Effector memory CD8-positive, alpha-beta T cell (primary cell): ENCODE measurements at regions not wholly inside any gene's neighbourhood (a gene's known extent, or its start where the extent isn't known, plus 50 kb on each side); places are given as distances from the start of the nearest gene placed in this dataset.

Source experiments
- ATAC-seq: fragments of 150-1000 bp; cut with Tn5 transposase; replicated peaks from 2 replicates; pipeline ENCODE4 v1.10.0; 2021; ENCODE audit warnings: mild to moderate bottlenecking, moderate library complexity
- DNase-seq, 3 experiments: peaks; one replicate each; pipeline ENCODE4 v3.0.0; 2021
- H3K27ac Mint-ChIP-seq, 2 donors: one replicate each; pipeline ENCODE4 v1.8.0; 2022; ENCODE audit warnings: mild to moderate bottlenecking in 2 of 2, mixed read lengths in 2 of 2, moderate library complexity in 2 of 2
- H3K27me3 Mint-ChIP-seq, 2 donors: one replicate each; pipeline ENCODE4 v1.8.0; 2022; ENCODE audit warnings: mixed read lengths in 2 of 2
- H3K36me3 Mint-ChIP-seq: one replicate; pipeline ENCODE4 v1.8.0; 2022; ENCODE audit warnings: mild to moderate bottlenecking, moderate library complexity, mixed read lengths; ENCODE audit not compliant: insufficient read depth
- H3K4me1 Mint-ChIP-seq, 2 donors: one replicate each; pipeline ENCODE4 v1.8.0; 2022; ENCODE audit warnings: low read depth in 2 of 2, mixed read lengths in 2 of 2
- H3K4me3 Mint-ChIP-seq, 2 donors: one replicate each; pipeline ENCODE4 v1.8.0; 2022; ENCODE audit warnings: mild to moderate bottlenecking in 2 of 2, mixed read lengths in 2 of 2, moderate library complexity in 2 of 2
- H3K9me3 Mint-ChIP-seq, 2 donors: one replicate each; pipeline ENCODE4 v1.8.0; 2022; ENCODE audit warnings: mixed read lengths in 2 of 2

DNA sequence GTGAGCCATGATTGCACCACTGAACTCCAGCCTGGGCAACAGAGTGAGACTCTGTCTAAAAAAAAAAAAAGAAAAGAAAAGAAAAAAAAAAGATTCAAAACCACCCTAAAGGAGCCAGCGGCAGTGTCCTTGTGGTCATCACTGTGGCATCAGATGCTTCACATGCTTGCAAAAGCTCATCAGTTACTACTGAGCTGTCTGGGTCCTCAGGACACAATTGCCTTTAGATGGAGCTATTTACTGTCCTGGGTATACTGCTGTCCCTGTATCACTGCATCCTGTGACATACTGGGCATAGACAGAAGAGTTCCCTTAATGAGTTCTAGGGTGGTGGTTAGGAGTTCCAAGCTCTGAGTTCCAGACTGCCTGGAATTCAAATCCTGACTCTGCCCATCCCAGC is 85.8 kb downstream of the LINGO1 start:
- no peak overlapping the region for H3K4me3 Mint-ChIP-seq
- H3K27me3 Mint-ChIP-seq = peaks cover 0 to 18% of the 10 kb centered on the region in 2 donors
- H3K9me3 Mint-ChIP-seq = no peaks in the 10 kb centered on the region
- ATAC-seq (no peak), DNase-seq (no peak)
- H3K27ac Mint-ChIP-seq = no peak overlapping the region
- no peaks in the 10 kb centered on the region for H3K36me3 Mint-ChIP-seq
- H3K4me1 Mint-ChIP-seq = peaks cover 12 to 14% of the 10 kb centered on the region in 2 donors

DNA sequence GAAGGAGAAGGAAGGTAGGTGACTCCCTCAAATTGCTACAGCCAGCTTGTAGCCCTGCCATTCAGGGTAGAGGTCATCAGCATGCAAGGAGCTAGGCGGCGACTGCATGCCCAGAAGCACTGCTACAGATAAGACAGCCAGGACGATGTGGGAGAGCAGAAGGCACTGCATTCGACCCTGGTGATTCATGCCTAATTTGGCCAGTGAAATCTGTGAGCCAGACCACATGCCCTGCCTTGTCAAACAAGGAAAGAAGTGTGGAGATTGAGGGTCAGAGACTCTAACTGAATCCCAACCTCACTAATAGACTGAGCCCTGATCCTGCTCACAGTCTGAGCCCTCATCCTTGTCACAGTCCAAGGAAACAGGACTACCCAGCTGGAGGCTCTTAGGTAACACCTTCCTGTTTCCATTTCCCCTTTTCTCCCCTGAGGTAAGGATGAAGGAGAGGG is 86.6 kb downstream of the LINGO1 start:
- Mint-ChIP-seq H3K27me3 (peaks cover 0 to 18% of the 10 kb centered on the region in 2 donors), H3K9me3 (no peaks in the 10 kb centered on the region), H3K36me3 (no peaks in the 10 kb centered on the region), H3K4me3 (no peak overlapping the region), H3K27ac (no peak overlapping the region), H3K4me1 (peaks cover 12 to 14% of the 10 kb centered on the region in 2 donors)
- DNase-seq = no peak
- ATAC-seq = no peak

DNA sequence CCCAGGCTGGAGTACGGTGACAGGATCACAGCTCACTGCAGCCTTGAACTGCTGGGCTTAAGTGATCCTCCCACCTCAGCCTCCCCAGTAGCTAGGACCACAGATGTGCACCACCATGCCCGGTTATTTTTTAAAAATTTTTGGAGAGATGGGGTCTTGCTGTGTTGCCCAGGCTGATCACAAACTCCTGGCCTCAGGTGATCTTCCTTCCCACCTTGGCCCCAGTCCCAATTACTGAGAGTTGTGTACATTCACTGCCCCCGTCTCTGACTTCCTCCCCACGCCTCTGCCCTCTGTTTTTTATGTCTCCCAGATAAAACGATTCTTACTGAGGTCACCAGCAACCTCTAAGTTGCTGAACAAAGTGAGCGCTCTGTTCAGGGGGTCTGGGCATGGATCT is 87.7 kb downstream of the LINGO1 start:
- H3K4me1 Mint-ChIP-seq = peaks cover 12 to 14% of the 10 kb centered on the region in 2 donors
- no peaks in the 10 kb centered on the region for H3K36me3 Mint-ChIP-seq
- H3K9me3 Mint-ChIP-seq = no peaks in the 10 kb centered on the region
- no peak for DNase-seq
- no peak overlapping the region for H3K4me3 Mint-ChIP-seq
- ATAC-seq = no peak
- H3K27ac Mint-ChIP-seq = peak overlapping the region in 1 of 2 donors; percentile 83
- peaks cover 0 to 18% of the 10 kb centered on the region in 2 donors for H3K27me3 Mint-ChIP-seq

DNA sequence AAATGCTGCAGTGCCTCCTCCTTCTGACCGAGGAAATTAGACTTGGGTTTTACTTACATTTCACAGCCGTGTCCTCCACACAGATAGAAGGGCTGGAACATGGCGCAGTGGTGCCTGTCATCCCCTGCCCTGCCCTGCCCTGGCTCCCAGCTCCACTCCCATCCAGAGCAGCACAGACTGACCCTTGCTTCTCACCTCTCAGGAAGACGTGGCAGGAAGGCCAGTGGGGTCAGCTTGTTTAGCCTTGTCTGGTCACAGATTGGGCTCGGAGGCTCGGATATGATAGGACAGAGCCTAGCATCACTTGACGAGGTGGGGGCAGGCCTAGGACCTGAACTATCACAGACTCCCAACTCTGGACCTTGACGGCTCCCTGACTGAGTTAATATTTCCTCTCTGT is 88.5 kb downstream of the LINGO1 start:
- peak overlapping the region; percentile 77 to 81 for H3K4me3 Mint-ChIP-seq
- ATAC-seq (no peak), DNase-seq (no peak)
- H3K36me3 Mint-ChIP-seq = no peaks in the 10 kb centered on the region
- H3K9me3 Mint-ChIP-seq = no peaks in the 10 kb centered on the region
- H3K4me1 Mint-ChIP-seq = peaks cover 12 to 14% of the 10 kb centered on the region in 2 donors
- H3K27ac Mint-ChIP-seq = peak overlapping the region in 1 of 2 donors; percentile 83
- H3K27me3 Mint-ChIP-seq = peaks cover 0 to 19% of the 10 kb centered on the region in 2 donors

DNA sequence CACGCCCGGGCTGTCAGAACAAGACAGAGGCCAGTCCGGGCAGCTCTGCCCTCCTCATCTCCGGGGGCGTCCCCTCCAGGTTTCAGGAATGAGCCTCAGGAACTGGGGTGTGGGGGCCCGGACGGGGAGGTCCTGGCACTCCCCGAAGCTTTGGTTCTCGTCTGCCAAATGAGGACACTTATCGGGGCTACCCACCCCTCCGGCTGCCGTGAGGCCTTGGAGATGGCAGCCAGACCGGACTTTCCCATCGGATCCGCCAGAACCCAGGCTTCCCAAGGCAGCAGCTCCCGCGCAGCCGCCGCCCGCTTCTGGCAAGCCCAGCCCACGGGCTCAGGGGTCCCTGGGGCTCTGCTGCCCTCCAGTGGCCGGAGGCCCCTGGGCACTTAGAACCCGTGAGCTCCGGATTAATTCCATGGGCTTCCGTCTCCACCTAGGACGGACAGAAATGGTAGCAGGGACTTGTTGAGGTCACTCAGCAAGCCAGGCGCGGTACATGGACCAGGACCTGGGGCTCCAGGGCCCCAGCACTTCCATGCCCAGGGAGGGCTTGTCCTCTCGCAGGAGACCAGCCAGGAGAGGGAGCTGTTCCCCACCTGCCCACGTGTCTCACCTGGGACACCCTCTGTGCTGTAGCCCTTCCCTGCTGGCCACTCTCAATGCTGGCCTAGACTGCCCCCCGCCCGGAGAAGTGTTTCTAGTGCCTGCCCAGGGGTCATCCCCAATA is 89.4 kb downstream of the LINGO1 start:
- ATAC-seq = peak; percentile 97
- H3K9me3 Mint-ChIP-seq = no peaks in the 10 kb centered on the region

DNA sequence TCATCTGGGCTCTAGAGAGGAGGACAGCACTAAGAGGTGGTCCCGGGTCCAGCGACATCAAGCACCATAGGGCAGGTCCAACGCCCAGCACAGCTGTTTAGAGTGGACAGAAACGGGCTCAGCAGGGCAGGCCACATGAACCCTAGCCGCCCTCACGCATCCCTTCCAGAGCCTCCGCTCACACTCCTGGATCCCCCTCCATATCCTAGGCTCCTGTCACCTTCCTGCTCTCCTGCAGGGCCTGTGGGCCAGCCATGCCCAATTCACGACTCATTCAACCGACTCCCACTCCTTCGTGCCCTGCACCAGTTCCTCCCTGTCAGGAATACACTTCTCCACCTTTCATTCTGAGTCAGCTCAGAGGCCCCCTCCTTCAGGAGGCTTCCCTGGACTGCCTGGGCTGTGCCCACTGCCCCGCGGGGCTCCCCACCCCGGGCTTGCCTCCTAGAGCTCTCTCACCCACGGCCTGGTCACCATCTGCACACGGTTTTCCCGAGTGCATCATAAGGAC is 90.2 kb downstream of the LINGO1 start:
- Mint-ChIP-seq H3K4me3 (peak overlapping the region; percentile 77 to 81), H3K4me1 (peaks cover 9 to 12% of the 10 kb centered on the region in 2 donors), H3K36me3 (no peaks in the 10 kb centered on the region), H3K27ac (peak overlapping the region; percentile 70 to 83), H3K9me3 (no peaks in the 10 kb centered on the region), H3K27me3 (peaks cover 3 to 26% of the 10 kb centered on the region in 2 donors)
- DNase-seq (no peak), ATAC-seq (no peak)

More for the DNA sequence above, 89.4 kb downstream of the LINGO1 start:
- Mint-ChIP-seq H3K27me3 (peaks cover 0 to 23% of the 10 kb centered on the region in 2 donors), H3K4me1 (peaks cover 10 to 12% of the 10 kb centered on the region in 2 donors), H3K4me3 (peak overlapping the region; percentile 77 to 81), H3K36me3 (no peaks in the 10 kb centered on the region), H3K27ac (peak overlapping the region; percentile 70 to 83)
- DNase-seq = peak; percentile 58 to 73 (median 70)

DNA sequence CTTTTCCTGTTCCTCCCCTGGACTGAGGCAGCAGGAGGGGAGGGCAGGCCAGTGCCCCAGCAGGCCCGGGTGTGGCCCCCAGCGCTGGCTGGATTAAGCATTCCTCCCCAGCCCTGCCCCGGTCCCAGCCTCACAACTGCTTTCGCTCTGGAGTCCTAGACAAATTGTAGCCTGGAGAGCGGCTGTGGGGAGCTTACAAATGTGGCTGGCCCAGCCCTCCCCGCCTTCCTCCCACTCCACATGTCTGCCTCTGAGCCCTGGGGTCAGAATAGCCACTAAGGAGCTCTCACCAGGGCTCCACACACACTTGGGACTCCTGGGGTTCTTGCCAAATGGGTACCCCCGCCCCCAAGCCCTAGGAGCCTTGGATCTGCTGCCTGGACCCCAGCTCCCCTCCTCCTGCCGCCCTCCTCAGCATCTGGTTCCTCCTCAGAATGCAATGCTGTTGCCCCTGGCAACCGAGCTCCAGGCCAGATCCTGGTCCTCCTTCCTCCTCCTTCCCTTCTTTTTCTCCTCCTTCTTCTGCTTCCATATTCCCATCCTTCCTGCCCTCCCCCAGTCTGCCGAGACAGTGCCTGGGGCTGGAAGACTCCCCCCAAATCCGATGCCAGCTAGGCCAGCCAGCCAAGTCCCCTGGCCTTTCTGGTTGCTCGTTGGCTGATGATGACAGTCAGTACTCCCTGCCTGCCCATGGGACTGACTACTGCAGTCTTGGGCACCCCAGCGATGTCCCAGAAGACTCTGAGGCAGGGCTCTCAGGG is 91.1 kb downstream of the LINGO1 start:
- Mint-ChIP-seq H3K4me3 (peak overlapping the region in 1 of 2 donors; percentile 81), H3K4me1 (peaks cover 9 to 12% of the 10 kb centered on the region in 2 donors), H3K27me3 (peaks cover 10 to 35% of the 10 kb centered on the region in 2 donors), H3K9me3 (no peaks in the 10 kb centered on the region), H3K36me3 (no peaks in the 10 kb centered on the region), H3K27ac (no peak overlapping the region)
- DNase-seq (no peak), ATAC-seq (no peak)

DNA sequence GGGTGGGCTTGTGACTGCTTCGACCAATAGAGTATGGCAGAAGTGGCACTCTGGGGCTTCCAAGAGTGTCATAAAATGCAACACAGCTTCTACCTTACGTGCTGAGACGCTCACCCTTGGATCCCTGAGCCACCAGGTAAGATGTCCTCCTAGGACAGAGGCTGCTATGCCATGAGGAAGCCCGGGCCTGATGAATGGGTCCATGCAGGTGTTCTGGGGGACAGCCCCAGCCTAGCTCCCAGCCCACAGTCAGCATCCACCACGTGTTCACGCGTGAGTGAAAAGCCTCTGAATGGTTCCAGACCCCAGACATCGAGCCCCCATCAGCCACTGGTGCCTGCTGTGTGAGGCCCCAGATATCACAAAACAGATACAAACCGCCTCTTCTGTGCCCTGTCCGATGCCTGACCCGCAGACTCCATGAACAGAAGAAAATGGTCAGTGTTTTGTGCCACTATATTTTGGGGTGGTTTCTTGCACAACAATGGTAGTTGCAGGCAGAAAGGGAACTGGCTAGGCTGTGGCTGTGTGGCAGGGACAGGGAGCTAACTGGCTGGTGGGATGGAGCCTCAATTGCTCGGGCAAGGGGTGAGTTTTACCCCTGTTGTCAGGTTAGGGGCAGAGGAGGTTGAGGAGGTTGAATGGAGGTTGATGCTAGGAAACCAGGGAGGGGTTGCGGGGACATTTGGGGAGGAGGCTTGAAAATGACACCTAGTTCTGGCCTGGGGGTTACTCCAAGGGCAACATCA is 92.2 kb downstream of the LINGO1 start:
- H3K27me3 Mint-ChIP-seq = peaks cover 20 to 41% of the 10 kb centered on the region in 2 donors
- no peaks in the 10 kb centered on the region for H3K36me3 Mint-ChIP-seq
- no peak for ATAC-seq
- H3K4me3 Mint-ChIP-seq = no peak overlapping the region
- H3K4me1 Mint-ChIP-seq = peaks cover 9 to 12% of the 10 kb centered on the region in 2 donors
- DNase-seq = no peak
- H3K9me3 Mint-ChIP-seq = no peaks in the 10 kb centered on the region
- H3K27ac Mint-ChIP-seq = no peak overlapping the region

DNA sequence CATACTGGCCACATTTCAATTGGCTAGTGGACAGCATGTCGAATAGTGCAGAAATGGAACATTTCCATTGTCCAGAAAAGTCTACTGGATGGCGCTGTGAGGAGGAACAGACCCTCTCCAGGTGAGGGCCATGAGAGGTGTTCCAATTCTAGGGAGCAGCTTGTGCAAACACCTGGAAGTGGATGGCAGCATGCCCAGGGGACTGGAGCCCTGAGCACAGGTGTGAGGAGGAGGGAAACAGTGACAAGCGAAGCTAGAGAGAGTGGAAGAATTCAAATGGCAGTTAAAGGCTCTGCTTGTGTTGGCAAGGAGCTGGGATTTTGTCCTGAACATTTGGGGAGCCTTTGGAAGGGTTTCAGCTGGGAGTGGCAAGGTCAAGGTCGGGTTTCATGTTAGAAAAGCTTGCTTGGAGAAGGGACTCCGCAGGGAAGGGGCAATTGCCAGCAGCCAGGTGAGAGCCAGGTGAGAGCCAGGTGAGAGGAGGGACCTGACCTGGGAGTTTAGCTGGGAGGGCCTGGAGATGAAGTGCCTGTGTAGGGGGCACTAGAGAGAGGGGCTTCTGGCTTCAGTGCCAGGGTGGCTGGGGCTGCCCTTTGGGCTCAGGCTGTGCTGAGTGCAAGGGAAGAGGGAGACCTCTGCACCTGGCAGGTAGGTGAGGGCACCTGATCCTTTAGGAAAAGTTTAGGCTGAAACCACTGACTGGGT is 93.8 kb downstream of the LINGO1 start:
- DNase-seq (no peak), ATAC-seq (no peak)
- Mint-ChIP-seq H3K4me1 (peaks cover 9 to 12% of the 10 kb centered on the region in 2 donors), H3K27me3 (peaks cover 20 to 42% of the 10 kb centered on the region in 2 donors), H3K9me3 (no peaks in the 10 kb centered on the region), H3K27ac (no peak overlapping the region), H3K36me3 (no peaks in the 10 kb centered on the region), H3K4me3 (no peak overlapping the region)

DNA sequence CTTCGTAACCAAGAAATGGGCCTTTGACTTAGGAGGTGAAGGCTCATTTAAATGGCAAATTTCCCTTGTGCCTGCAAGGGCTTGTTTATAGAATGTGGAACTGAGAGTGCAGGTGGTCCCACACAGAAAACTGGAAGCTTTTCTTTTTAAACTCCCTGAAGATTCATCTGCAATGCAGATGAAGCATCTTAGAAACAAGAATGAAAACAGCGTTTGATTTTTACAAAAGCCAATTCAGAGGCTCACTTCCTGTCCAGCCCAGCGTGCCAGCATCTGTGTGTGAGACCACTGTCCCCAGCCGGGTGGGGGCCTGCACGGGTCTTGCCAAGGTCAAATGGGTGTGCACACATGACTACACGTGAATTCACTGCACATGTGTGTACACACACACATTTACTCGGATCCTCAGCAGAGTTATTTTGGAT is 94.7 kb downstream of the LINGO1 start:
- DNase-seq (no peak), ATAC-seq (no peak)
- H3K4me3 Mint-ChIP-seq = no peak overlapping the region
- no peak overlapping the region for H3K27ac Mint-ChIP-seq
- no peaks in the 10 kb centered on the region for H3K9me3 Mint-ChIP-seq
- H3K27me3 Mint-ChIP-seq = peaks cover 29 to 51% of the 10 kb centered on the region in 2 donors
- no peaks in the 10 kb centered on the region for H3K36me3 Mint-ChIP-seq
- H3K4me1 Mint-ChIP-seq = peaks cover 5% of the 10 kb centered on the region in 2 donors

DNA sequence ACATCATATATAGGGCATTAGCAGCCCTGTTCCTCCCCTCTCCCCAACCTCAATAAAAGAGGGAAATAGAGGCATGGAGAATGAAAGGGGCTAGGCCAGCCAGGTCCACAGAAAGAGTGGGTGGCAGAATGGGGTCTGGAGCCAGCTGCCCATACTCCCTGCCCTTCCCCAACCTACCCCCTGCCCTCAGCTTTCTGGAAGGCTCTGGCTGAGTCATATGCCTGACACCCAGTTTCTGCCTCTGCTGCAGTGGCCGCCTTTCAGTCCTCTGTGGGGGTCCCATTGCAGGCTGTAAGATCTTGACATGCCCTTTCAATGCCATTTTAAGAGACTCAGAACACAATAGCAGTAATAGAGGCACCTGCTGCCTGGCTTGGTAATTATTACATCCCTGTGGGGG is 95.7 kb downstream of the LINGO1 start:
- Mint-ChIP-seq H3K36me3 (no peaks in the 10 kb centered on the region), H3K4me1 (no peaks in the 10 kb centered on the region), H3K27ac (no peak overlapping the region), H3K9me3 (no peaks in the 10 kb centered on the region), H3K27me3 (peaks cover 34 to 62% of the 10 kb centered on the region in 2 donors), H3K4me3 (no peak overlapping the region)
- no peak for DNase-seq
- no peak for ATAC-seq

DNA sequence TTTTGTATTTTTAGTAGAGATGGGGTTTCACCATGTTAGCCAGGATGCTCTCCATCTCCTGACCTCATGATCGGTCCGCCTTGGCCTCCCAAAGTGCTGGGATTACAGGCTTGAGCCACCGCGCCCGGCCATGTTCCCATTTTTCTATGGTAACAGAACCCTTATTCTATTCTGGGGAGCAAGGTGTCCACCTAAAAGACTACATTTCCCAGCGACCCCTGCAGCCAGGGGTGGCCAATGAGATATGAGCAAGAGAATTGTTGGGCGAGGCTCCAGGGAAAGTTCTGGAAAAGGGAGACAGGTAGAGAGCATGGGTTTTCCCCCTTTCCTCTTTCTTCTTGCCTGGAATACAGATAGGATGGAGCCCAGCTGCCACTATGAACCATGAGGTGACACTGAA is 96.9 kb downstream of the LINGO1 start:
- DNase-seq (no peak), ATAC-seq (no peak)
- H3K9me3 Mint-ChIP-seq = no peaks in the 10 kb centered on the region
- H3K27me3 Mint-ChIP-seq = peaks cover 41 to 73% of the 10 kb centered on the region in 2 donors
- H3K27ac Mint-ChIP-seq = no peak overlapping the region
- H3K36me3 Mint-ChIP-seq = no peaks in the 10 kb centered on the region
- H3K4me3 Mint-ChIP-seq = no peak overlapping the region
- no peaks in the 10 kb centered on the region for H3K4me1 Mint-ChIP-seq
